ENCODE measurements at regions not wholly inside any gene's neighbourhood (a gene's known extent, or its start where the extent isn't known, plus 50 kb on each side); places are given as distances from the start of the nearest gene placed in this dataset.

DNA sequence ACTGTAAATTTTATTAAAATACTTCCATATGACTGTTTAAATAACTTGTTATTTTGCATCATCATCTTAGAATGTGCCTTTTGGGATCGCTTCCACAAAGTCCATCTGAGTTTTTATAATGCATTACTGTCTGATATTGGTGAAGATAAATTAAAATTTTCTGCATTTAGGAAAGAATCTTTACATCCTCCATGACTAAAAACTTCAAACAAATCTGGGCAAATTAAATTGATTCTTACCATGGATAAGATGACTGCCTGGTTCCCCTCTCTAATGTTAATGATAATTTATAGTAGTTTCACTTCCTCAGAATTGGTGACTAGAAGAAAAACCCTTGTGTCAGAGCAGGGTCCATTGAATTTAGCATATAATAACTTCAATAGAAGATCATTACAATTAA lies 94.7 kb upstream of the SLC38A4 start:
- TF ChIP-seq, protein P1, sequence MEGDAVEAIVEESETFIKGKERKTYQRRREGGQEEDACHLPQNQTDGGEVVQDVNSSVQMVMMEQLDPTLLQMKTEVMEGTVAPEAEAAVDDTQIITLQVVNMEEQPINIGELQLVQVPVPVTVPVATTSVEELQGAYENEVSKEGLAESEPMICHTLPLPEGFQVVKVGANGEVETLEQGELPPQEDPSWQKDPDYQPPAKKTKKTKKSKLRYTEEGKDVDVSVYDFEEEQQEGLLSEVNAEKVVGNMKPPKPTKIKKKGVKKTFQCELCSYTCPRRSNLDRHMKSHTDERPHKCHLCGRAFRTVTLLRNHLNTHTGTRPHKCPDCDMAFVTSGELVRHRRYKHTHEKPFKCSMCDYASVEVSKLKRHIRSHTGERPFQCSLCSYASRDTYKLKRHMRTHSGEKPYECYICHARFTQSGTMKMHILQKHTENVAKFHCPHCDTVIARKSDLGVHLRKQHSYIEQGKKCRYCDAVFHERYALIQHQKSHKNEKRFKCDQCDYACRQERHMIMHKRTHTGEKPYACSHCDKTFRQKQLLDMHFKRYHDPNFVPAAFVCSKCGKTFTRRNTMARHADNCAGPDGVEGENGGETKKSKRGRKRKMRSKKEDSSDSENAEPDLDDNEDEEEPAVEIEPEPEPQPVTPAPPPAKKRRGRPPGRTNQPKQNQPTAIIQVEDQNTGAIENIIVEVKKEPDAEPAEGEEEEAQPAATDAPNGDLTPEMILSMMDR (IDR thresholded peaks at IDR 0.05), result no peak
- no peak for TF ChIP-seq POLR2A (IDR thresholded peaks at IDR 0.05)

All from thyroid gland (tissue), 4 donors.